Sigmoid colon (tissue), 6 donors: ENCODE measurements at regions not wholly inside any gene's neighbourhood (a gene's known extent, or its start where the extent isn't known, plus 50 kb on each side); places are given as distances from the start of the nearest gene placed in this dataset.
A peak's percentile ranks its signal among the peaks of the same experiment; 100 is the strongest.

Source experiments
- DNase-seq: peaks from one replicate; pipeline ENCODE4 v3.0.0-alpha.2; 2019
- H3K27ac ChIP-seq, 4 donors: fragments of 200-600 bp; sonication (generic); one replicate each; pipeline ENCODE4 v1.5.1; 2016 to 2019; ENCODE audit warnings: mild to moderate bottlenecking in 1 of 4
- H3K27me3 ChIP-seq, 3 donors: fragments of 200-600 bp; sonication (generic); one replicate each; pipeline ENCODE4 v1.5.1; 2019; ENCODE audit warnings: mild to moderate bottlenecking in 1 of 3
- H3K36me3 ChIP-seq, 4 donors: fragments of 200-600 bp; sonication (generic); one replicate each; pipeline ENCODE4 v1.5.1; 2016 to 2019
- H3K4me1 ChIP-seq, 4 donors: fragments of 200-600 bp; sonication (generic); one replicate each; pipeline ENCODE4 v1.5.1; 2017 to 2019
- H3K4me3 ChIP-seq, 4 donors: fragments of 200-600 bp; sonication (generic); one replicate each; pipeline ENCODE4 v1.5.1; 2017 to 2019; ENCODE audit warnings: mild to moderate bottlenecking in 2 of 4, moderate library complexity in 1 of 4
- H3K9me3 ChIP-seq, 4 donors: fragments of 200-600 bp in 3 of 4; sonication (generic) in 3 of 4; one replicate each; pipeline versions ENCODE4 v1.5.1 to v1.6.1; 2013 to 2019
- CTCF ChIP-seq, 4 experiments: fragments of 450-650 bp in 3 of 4; fragments of 200-600 bp in 1 of 4; IDR thresholded peaks; one replicate each; pipeline ENCODE4 v1.5.1; 2016 to 2019; ENCODE audit warnings: antibody characterized with exemption in 4 of 4, mild to moderate bottlenecking in 3 of 4, moderate library complexity in 2 of 4
- EP300 ChIP-seq, 4 donors: sonication (generic); formaldehyde crosslinking; IDR thresholded peaks; one replicate each; pipeline ENCODE4 v1.6.1; 2017; ENCODE audit warnings: antibody characterized with exemption in 4 of 4
- POLR2A ChIP-seq, 2 donors: fragments of 450-650 bp; IDR thresholded peaks; one replicate each; pipeline ENCODE4 v1.6.1; 2016; ENCODE audit warnings: antibody characterized with exemption in 2 of 2, mild to moderate bottlenecking in 2 of 2, moderate library complexity in 2 of 2
- POLR2AphosphoS5 ChIP-seq, 4 donors: sonication (generic); formaldehyde crosslinking; IDR thresholded peaks; one replicate each; pipeline ENCODE4 v1.6.1; 2017; ENCODE audit warnings: antibody characterized with exemption in 4 of 4
- WGBS, 2 donors: extraction: QIAGEN DNeasy Blood & Tissue Kit; methylation state at CpG; one replicate each; pipeline ENCODE4 v1.1.7; 2013; 5-methylcytosine and 5-hydroxymethylcytosine counted together
- intact Hi-C: fragments of 100-400 bp; cut with DNase I; formaldehyde crosslinking; loops from one replicate; pipeline ENCODE4 v1.15.1; 2023
- donor health status: healthy with polysubstance abuse.
- donor health status: healthy.

GRCh38 chr4:38365261-38365660 lies 298.7 kb upstream of the KLF3 start:
- 13 to 53% methylated on average over 1 of the region's 1 CpG for WGBS, 2 donors
- TF ChIP-seq POLR2AphosphoS5 (IDR thresholded peaks at IDR 0.05) (peak in 1 of 4 donors; percentile 16), CTCF (IDR thresholded peaks at IDR 0.05) (no peak)
- intact Hi-C loops = no loop called here
- no peak for DNase-seq
- Histone ChIP-seq H3K36me3 (no peaks in the 10 kb centered on the region), H3K4me1 (peaks cover 0 to 32% (median 26%) of the 10 kb centered on the region in 4 donors), H3K4me3 (no peak overlapping the region), H3K9me3 (no peaks in the 10 kb centered on the region), H3K27ac (peak overlapping the region in 1 of 4 donors; percentile 26), H3K27me3 (no peaks in the 10 kb centered on the region)

- no peaks in the 10 kb centered on the region for H3K27me3 ChIP-seq
- no peaks in the 10 kb centered on the region for H3K36me3 ChIP-seq
- peaks cover 0 to 32% (median 26%) of the 10 kb centered on the region in 4 donors for H3K4me1 ChIP-seq
- no peaks in the 10 kb centered on the region for H3K9me3 ChIP-seq
- WGBS, 2 donors = 32 to 67% methylated on average over 8 of the region's 8 CpGs
- DNase-seq = no peak
- H3K4me3 ChIP-seq = no peak overlapping the region
- intact Hi-C loops = no loop called here
- TF ChIP-seq POLR2AphosphoS5 (IDR thresholded peaks at IDR 0.05) (no peak), POLR2A (IDR thresholded peaks at IDR 0.05) (no peak), EP300 (IDR thresholded peaks at IDR 0.05) (no peak), CTCF (IDR thresholded peaks at IDR 0.05) (no peak)
- H3K27ac ChIP-seq = peak overlapping the region in 1 of 4 donors; percentile 26
These were observed 298.2 kb upstream of the KLF3 start for GRCh38 chr4:38365748-38366310.

GRCh38 chr4:38366456-38366855 lies 297.5 kb upstream of the KLF3 start:
- intact Hi-C loops = no loop called here
- no peak for DNase-seq
- H3K27ac ChIP-seq = peak overlapping the region in 1 of 4 donors; percentile 26
- H3K4me3 ChIP-seq = no peak overlapping the region
- H3K9me3 ChIP-seq = no peaks in the 10 kb centered on the region
- TF ChIP-seq POLR2AphosphoS5 (IDR thresholded peaks at IDR 0.05) (no peak), EP300 (IDR thresholded peaks at IDR 0.05) (no peak), CTCF (IDR thresholded peaks at IDR 0.05) (no peak), POLR2A (IDR thresholded peaks at IDR 0.05) (no peak)
- no peaks in the 10 kb centered on the region for H3K27me3 ChIP-seq
- H3K4me1 ChIP-seq = peaks cover 0 to 38% (median 27%) of the 10 kb centered on the region in 4 donors
- H3K36me3 ChIP-seq = no peaks in the 10 kb centered on the region

GRCh38 chr4:38366997-38367396 lies 297.0 kb upstream of the KLF3 start:
- Histone ChIP-seq H3K4me3 (no peak overlapping the region), H3K4me1 (peaks cover 0 to 42% (median 27%) of the 10 kb centered on the region in 4 donors), H3K27me3 (no peaks in the 10 kb centered on the region), H3K36me3 (no peaks in the 10 kb centered on the region), H3K9me3 (no peaks in the 10 kb centered on the region), H3K27ac (peak overlapping the region in 1 of 4 donors; percentile 43)
- no peak for DNase-seq
- TF ChIP-seq POLR2AphosphoS5 (IDR thresholded peaks at IDR 0.05) (no peak), POLR2A (IDR thresholded peaks at IDR 0.05) (no peak), EP300 (IDR thresholded peaks at IDR 0.05) (no peak), CTCF (IDR thresholded peaks at IDR 0.05) (no peak)
- intact Hi-C loops = no loop called here

- no peak overlapping the region for H3K4me3 ChIP-seq
- H3K36me3 ChIP-seq = no peaks in the 10 kb centered on the region
- H3K27me3 ChIP-seq = no peaks in the 10 kb centered on the region
- intact Hi-C loops = no loop called here
- peak overlapping the region in 2 of 4 donors; percentile 43 to 51 for H3K27ac ChIP-seq
- H3K9me3 ChIP-seq = peaks cover 0 to 1% (median 0%) of the 10 kb centered on the region in 4 donors
- no peak for DNase-seq
- TF ChIP-seq POLR2AphosphoS5 (IDR thresholded peaks at IDR 0.05) (no peak), POLR2A (IDR thresholded peaks at IDR 0.05) (no peak), CTCF (IDR thresholded peaks at IDR 0.05) (no peak), EP300 (IDR thresholded peaks at IDR 0.05) (no peak)
- WGBS, 2 donors = 80 to 82% methylated on average over 4 of the region's 4 CpGs
- peaks cover 0 to 42% (median 27%) of the 10 kb centered on the region in 4 donors for H3K4me1 ChIP-seq
These were observed 296.3 kb upstream of the KLF3 start for GRCh38 chr4:38367642-38368174.
